ENCODE measurements at regions not wholly inside any gene's neighbourhood (a gene's known extent, or its start where the extent isn't known, plus 50 kb on each side); places are given as distances from the start of the nearest gene placed in this dataset.

DNA sequence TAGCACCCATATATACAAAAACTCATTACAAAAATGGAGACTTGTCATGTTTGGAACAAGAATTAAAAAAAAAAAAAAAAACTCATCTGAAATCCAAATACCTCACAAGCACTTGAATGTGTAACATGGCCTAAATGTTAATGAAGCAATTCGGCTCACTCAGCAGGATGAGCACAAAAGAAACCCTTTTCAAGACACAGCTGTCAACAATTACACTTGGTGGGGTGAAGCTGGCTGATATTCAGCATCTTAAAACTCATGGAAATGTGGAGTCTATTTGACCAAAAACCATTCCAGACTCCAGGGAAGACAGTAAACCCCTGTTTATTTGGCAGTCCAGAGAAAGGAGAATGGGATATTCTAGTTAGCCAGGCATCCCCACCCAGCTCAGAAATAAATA lies 205.4 kb upstream of the TSC22D2 start:
- Histone ChIP-seq H3K79me2 (ENCODE audit: control insufficient read depth, insufficient read depth, low read length) (no peaks in the 10 kb centered on the region), H3K4me2 (ENCODE audit: control insufficient read depth, insufficient read depth) (no peak overlapping the region), H3K27ac (ENCODE audit: control insufficient read depth, insufficient read depth) (no peak overlapping the region), H3K27me3 (replicated peaks in 1 of 2; ENCODE audit: control insufficient read depth in 2 of 2, insufficient read depth in 2 of 2, low read length in 1 of 2) (no peaks in the 10 kb centered on the region), H3K36me3 (ENCODE audit: control insufficient read depth in 2 of 2, insufficient read depth in 2 of 2, low read length in 1 of 2) (no peaks in the 10 kb centered on the region), H3K4me3 (no peak overlapping the region), H4K20me1 (ENCODE audit: control insufficient read depth, insufficient read depth) (no peaks in the 10 kb centered on the region), H3K9me3 (replicated peaks; ENCODE audit: control insufficient read depth, insufficient read depth, low read length) (no peaks in the 10 kb centered on the region), H2AFZ (ENCODE audit: control insufficient read depth, low read depth, low read length) (no peak overlapping the region), H3K4me1 (ENCODE audit: control insufficient read depth, insufficient read depth, low read length) (no peaks in the 10 kb centered on the region), H3K9ac (ENCODE audit: control insufficient read depth, insufficient read depth, low read length) (no peak overlapping the region)
- ChIA-PET SMC1A (ENCODE audit: uncharacterized antibody, unreplicated experiment) (interaction anchor here (0.7 kb wide), 1 partner anchor 66 kb away, joined by 3 read pairs; no protein-coding TSS in a partner anchor), CTCF (interaction anchor here (0.6 to 1.0 kb wide), 2 partner anchors 19 to 235 kb away, joined by 3 to 4 read pairs; no protein-coding TSS in a partner anchor), POLR2A (no interaction called here), RAD21 (ENCODE audit: unreplicated experiment) (interaction anchor here (0.6 kb wide), 1 partner anchor 46 kb away, joined by 3 read pairs; no protein-coding TSS in a partner anchor)
- FAIRE-seq, result no peak
- in situ Hi-C loops (cut with MboI), result no loop called here
- WGBS (ENCODE audit: insufficient coverage, insufficient replicate concordance, low lambda C conversion rate, missing lambda C conversion rate), result 0% methylated on average over 1 of the region's 1 CpG
- ATAC-seq, result no peak
- no TSS peak for BruUV-seq (replicated peaks)
- no peak for TF ChIP-seq MYC (IDR thresholded peaks at IDR 0.05; ENCODE audit: insufficient read depth, insufficient read length, insufficient replicate concordance, low read length, severe bottlenecking)
- TF ChIP-seq IRF3 (IDR thresholded peaks at IDR 0.05), result no peak
- TF ChIP-seq HDGF (IDR thresholded peaks at IDR 0.05), result no peak
- no peak for TF ChIP-seq CUX1 (IDR thresholded peaks at IDR 0.05; ENCODE audit: insufficient replicate concordance, low read depth, low read length)
- TF ChIP-seq CHD4 (IDR thresholded peaks at IDR 0.05), result no peak
- no peak for TF ChIP-seq ZZZ3 (IDR thresholded peaks at IDR 0.05; ENCODE audit: control insufficient read depth, insufficient read length, low read depth)
- no peak for TF ChIP-seq BACH1 (IDR thresholded peaks at IDR 0.05; ENCODE audit: borderline replicate concordance)
- TF ChIP-seq BCL11A (IDR thresholded peaks at IDR 0.05; ENCODE audit: low read depth, low read length), result no peak
- TF ChIP-seq SPI1 (IDR thresholded peaks at IDR 0.05; ENCODE audit: borderline replicate concordance, insufficient read depth, low read depth, low read length), result no peak
- no peak for TF ChIP-seq ZNF24 (IDR thresholded peaks at IDR 0.05)
- no peak for TF ChIP-seq ATF2 (IDR thresholded peaks at IDR 0.05; ENCODE audit: low read length)
- no peak for TF ChIP-seq SMC3 (IDR thresholded peaks at IDR 0.05; ENCODE audit: borderline replicate concordance, low read length)
- DNase-seq (ENCODE audit: low read depth, low spot score), result no peak
- intact Hi-C loops (cut with micrococcal nuclease; ENCODE audit: unreplicated experiment), result no loop called here
